Right lobe of liver (tissue), 4 donors: ENCODE measurements at regions not wholly inside any gene's neighbourhood (a gene's known extent, or its start where the extent isn't known, plus 50 kb on each side); places are given as distances from the start of the nearest gene placed in this dataset.

Source experiments
- POLR2A ChIP-seq: fragments of 450-650 bp; IDR thresholded peaks from one replicate; pipeline ENCODE4 v1.6.1; 2017; ENCODE audit warnings: antibody characterized with exemption, mild to moderate bottlenecking
- TF ChIP-seq, protein P1 (sequence below), 4 donors: fragments of 200-600 bp in 3 of 4; fragments of 450-650 bp in 1 of 4; IDR thresholded peaks; one replicate each; pipeline versions ENCODE4 v1.5.1 to v1.8.0; 2016 to 2022; ENCODE audit warnings: antibody characterized with exemption in 4 of 4, mild to moderate bottlenecking in 2 of 4
- donor health status: DM: no; HTN: no; CAD: no.
- donor health status: DM: no; HTN: no; CAD: no.
- donor health status: DM: no; HTN: yes; CAD: no.

DNA sequence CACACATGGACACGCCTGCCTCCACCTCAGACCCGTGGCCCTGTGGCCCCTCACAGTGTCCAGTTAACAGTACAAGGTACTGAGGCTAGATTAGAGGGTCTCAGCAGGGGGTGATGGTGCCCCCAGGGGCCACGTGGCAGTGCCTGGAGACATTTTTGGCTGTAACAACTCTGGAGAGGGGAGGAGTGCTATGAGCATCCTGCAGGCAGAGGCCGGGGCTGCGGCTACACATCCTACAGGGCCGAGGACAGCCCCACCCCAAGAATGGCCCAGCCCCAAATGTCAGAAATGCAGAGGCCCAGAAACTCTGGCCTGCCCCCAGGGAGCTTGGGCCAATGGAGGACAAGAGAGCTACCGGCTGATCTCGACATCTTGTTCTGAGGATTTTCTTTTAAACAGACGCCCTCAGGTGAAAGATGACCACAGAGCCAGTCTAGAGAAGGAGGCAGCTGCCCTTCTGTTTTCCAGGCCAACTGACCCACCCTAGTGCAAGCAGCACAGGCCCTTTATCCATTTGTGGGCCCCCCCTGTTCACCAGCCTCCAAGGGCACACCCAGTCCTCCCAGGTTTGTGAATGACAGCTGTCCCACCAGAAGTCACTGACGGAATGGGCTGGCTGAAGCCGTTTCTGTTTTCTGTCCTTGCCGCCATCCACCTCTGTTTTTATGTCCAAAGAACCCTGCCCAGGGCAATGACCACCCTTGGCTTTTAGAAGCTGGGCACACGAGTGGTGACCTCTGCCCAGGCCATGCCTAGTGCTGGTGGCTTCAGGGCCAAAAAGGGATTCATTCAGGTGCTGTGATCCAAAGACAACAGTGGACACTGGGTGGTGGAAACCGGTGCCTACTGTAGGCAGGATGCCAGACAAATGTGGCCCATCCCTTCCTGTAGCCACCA lies 85.2 kb upstream of the LINC01488 start:
- TF ChIP-seq, protein P1, sequence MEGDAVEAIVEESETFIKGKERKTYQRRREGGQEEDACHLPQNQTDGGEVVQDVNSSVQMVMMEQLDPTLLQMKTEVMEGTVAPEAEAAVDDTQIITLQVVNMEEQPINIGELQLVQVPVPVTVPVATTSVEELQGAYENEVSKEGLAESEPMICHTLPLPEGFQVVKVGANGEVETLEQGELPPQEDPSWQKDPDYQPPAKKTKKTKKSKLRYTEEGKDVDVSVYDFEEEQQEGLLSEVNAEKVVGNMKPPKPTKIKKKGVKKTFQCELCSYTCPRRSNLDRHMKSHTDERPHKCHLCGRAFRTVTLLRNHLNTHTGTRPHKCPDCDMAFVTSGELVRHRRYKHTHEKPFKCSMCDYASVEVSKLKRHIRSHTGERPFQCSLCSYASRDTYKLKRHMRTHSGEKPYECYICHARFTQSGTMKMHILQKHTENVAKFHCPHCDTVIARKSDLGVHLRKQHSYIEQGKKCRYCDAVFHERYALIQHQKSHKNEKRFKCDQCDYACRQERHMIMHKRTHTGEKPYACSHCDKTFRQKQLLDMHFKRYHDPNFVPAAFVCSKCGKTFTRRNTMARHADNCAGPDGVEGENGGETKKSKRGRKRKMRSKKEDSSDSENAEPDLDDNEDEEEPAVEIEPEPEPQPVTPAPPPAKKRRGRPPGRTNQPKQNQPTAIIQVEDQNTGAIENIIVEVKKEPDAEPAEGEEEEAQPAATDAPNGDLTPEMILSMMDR (IDR thresholded peaks at IDR 0.05) = no peak
- TF ChIP-seq POLR2A = no peak
